Suppressor macrophage (primary cell): ENCODE measurements at regions not wholly inside any gene's neighbourhood (a gene's known extent, or its start where the extent isn't known, plus 50 kb on each side); places are given as distances from the start of the nearest gene placed in this dataset.

ENCODE experiments used
- DNase-seq, 4 experiments: peaks; one replicate each; pipeline ENCODE4 v3.0.0-alpha.2; 2020 to 2022

GRCh38 chr2:222058819-222059445 lies 239.9 kb downstream of the PAX3 start:
- no peak for DNase-seq

GRCh38 chr2:222057347-222058073 lies 241.3 kb downstream of the PAX3 start:
- DNase-seq: peak in 2 of 4 experiments; percentile 17 to 49

- DNase-seq: no peak
Measured at GRCh38 chr2:222055328-222055727, 243.5 kb downstream of the PAX3 start.

- DNase-seq: no peak
Measured at GRCh38 chr2:222054813-222055212, 244.0 kb downstream of the PAX3 start.

DNA sequence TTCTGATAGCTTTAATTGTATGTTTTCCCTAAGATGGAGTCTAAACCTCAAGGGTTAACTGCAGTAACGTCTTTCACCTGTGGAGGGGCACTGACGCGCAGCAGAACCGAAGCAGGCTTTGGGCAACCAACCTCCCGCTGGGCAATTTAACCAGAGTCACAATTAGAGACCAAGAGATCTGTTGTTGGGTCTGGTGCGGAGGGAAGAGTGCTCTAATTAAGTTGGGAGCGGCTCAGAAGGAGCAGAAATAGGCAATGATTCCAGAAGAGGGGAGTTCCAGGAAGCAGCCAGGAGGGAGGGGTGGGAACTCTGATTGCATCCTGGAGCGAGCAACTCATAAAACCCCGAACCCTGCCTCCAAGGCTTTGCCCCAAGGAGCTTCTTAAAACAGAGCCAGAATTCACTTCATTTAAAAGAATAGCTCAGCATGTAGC lies 245.8 kb downstream of the PAX3 start:
- DNase-seq: no peak

DNA sequence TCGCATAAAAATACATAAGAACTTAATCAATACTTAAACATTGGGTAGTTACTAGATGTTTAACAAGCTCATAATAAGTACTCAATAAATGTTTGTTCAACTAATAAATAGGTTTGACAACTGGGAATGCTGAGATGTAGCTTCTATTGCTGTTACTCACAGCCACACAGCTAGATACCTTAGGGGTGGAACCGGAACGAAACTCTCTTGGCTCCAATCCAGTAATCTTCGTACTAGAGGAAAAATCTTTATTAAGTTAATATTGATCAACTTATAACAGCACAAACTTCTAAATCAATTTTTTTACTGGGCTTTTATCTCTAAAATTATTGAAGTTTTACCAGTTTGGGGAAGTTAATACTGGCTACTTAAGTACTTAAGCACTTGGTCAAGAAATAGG lies 247.8 kb downstream of the PAX3 start:
- DNase-seq: no peak

- no peak for DNase-seq
Measured at GRCh38 chr2:222049946-222050345, 248.9 kb downstream of the PAX3 start.

- no peak for DNase-seq
Measured at GRCh38 chr2:222043897-222044296, 254.9 kb downstream of the PAX3 start.

DNA sequence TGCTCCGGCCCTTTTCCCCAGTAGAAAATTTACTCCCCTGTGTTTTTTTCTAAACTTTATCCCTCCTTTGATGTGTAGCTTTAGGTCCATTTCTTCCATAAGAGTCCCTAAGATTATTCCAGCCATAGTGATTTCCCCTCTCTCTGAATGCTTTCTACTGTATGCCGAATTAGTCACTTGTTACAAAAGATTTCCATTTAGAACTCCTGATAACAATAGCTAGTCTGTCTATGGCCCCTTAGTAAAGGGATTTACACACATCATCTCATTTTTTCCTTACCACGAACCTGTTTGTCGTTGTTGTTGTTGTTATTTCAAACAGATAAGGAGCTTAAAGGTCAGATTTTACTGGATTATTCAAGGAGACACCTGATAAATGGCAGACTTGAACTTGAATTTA lies 256.1 kb downstream of the PAX3 start:
- no peak for DNase-seq

- no peak for DNase-seq
Measured at GRCh38 chr2:222040333-222040732, 258.5 kb downstream of the PAX3 start.

DNA sequence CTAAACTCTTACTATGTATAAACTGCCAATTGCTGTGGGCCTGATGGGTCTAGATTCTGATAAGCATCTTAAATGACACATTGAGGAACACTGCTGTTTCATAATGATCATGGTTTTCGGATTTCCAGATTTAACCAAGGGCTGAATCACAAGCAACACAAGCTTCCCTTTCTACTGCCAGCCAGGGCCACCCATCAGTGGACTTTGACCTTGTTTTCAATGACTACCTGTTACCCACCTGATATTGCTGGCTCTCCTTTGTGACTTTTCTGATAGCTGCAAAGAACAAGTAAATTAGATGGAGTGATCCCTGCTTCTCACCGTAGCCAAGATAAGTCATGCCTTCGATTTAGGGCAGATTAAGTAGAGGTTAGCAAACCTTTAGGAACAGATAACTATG lies 259.0 kb downstream of the PAX3 start:
- no peak for DNase-seq

- no peak for DNase-seq
Measured at GRCh38 chr2:222038067-222038802, 260.6 kb downstream of the PAX3 start.

GRCh38 chr2:222037211-222037610 lies 261.6 kb downstream of the PAX3 start:
- DNase-seq: no peak

- no peak for DNase-seq
Measured at GRCh38 chr2:222034058-222034457, 264.7 kb downstream of the PAX3 start.

GRCh38 chr2:222033541-222033940 lies 265.3 kb downstream of the PAX3 start:
- no peak for DNase-seq

GRCh38 chr2:222025881-222026271 lies 272.9 kb downstream of the PAX3 start:
- DNase-seq: no peak

- DNase-seq: peak in 3 of 4 experiments; percentile 17 to 28 (median 20)
Measured at GRCh38 chr2:222024932-222025880, 273.6 kb downstream of the PAX3 start.

GRCh38 chr2:222017252-222017850 lies 281.4 kb downstream of the PAX3 start:
- no peak for DNase-seq

DNA sequence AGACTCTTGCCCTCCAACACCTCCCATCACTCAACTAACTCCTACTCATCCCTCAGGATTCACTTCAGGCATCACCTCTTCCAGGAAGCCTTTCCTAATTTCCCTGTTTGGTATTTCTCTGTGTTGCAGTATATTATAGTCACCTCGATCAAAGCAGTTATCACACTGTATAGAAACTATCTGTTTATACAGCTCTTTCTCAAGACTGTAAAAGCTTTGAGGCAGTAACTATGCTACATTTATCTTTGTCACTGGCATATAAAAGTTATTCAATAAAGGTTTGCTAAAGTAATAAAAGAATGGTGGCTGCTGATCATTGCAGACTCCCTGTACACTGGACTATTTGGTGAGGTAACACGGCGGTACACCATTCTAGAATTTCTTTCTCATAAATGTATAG lies 284.9 kb downstream of the PAX3 start:
- no peak for DNase-seq

DNA sequence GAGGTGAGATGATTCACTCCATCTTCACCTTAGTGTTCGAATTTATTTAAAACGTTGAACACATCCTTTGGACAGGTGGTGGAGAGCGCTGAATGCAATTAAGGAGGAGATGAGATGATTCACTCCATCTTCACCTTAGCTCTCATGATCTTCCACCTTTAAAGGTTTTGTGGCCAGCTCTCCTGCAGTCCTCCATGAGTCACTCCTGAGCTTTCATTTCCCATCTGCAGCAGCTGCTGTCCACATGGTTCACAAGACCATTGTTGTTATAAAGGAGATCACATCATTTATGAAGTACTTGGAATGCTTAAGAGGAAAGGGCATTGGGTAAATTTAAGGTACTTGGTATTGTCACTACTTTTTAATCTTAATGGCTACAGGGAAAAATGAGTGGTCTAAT lies 298.5 kb downstream of the PAX3 start:
- no peak for DNase-seq

- no peak for DNase-seq
Measured at GRCh38 chr2:221999717-222000116, 299.1 kb downstream of the PAX3 start.

DNA sequence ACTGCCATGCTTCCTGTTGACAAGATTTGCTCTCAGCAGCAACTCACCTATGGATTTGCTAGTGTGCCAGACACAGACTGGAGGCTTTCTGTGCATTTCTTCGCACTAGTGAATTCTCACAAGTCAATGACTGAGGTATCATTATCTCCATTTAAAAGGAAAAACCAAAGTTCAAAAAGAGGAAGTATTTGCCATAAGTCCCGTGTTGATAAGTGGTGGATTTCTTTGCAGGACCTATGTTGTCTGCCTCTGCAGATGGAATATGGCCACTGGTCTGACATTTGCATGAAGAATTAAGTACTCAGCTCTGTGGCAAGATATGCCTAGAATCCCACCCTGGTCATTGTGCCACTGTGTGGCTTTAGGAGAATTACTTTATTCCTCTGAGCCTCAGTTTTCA lies 299.6 kb downstream of the PAX3 start:
- no peak for DNase-seq
